ENCODE measurements at regions not wholly inside any gene's neighbourhood (a gene's known extent, or its start where the extent isn't known, plus 50 kb on each side); places are given as distances from the start of the nearest gene placed in this dataset.
A peak's percentile ranks its signal among the peaks of the same experiment; 100 is the strongest.

DNA sequence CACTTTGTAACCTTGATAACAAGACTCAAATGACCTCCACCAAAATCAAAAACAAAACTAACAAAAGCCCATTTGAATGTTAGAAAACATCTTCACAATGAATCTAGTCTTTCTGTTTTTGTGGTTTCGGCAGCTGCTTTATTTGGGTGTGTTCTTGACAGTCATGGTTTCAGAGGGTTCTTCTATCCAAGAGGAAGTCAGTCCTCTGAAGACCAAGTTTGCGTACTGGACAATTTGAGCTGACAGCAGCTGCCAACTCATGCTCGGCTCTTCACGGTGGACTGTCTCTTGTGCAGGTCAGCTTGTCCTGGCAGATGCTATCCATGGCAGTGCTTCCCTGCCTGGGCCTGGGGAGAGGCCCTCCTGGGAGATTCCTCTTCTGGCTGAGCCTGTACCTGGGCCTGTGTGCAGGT is 91.0 kb downstream of the TMEM17 start:
- ATAC-seq (peak in 1 of 4 donors; percentile 16), DNase-seq (peak in 1 of 5 donors; percentile 40)
- Histone ChIP-seq H3K9me3 (peaks cover 0 to 12% (median 0%) of the 10 kb centered on the region in 12 donors), H3K36me3 (no peaks in the 10 kb centered on the region), H3K4me3 (no peak overlapping the region), H3K27ac (no peak overlapping the region), H3K27me3 (no peaks in the 10 kb centered on the region), H3K4me1 (peaks cover 5 to 26% (median 19%) of the 10 kb centered on the region in 12 donors)
- TF ChIP-seq, protein P1, sequence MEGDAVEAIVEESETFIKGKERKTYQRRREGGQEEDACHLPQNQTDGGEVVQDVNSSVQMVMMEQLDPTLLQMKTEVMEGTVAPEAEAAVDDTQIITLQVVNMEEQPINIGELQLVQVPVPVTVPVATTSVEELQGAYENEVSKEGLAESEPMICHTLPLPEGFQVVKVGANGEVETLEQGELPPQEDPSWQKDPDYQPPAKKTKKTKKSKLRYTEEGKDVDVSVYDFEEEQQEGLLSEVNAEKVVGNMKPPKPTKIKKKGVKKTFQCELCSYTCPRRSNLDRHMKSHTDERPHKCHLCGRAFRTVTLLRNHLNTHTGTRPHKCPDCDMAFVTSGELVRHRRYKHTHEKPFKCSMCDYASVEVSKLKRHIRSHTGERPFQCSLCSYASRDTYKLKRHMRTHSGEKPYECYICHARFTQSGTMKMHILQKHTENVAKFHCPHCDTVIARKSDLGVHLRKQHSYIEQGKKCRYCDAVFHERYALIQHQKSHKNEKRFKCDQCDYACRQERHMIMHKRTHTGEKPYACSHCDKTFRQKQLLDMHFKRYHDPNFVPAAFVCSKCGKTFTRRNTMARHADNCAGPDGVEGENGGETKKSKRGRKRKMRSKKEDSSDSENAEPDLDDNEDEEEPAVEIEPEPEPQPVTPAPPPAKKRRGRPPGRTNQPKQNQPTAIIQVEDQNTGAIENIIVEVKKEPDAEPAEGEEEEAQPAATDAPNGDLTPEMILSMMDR (IDR thresholded peaks at IDR 0.05) = no peak
- no peak for TF ChIP-seq POLR2A (IDR thresholded peaks at IDR 0.05)
- 35 to 62% (median 54%) methylated on average over 4 of the region's 4 CpGs for WGBS, 4 donors
- intact Hi-C loops (cut with DNase I) = loop anchor here in 2 of 10 donors (10.0 kb wide), 2 partner anchors 220 to 300 kb away; partner anchors contain the start of gene B3GNT2 (in 1 of the 2)

DNA sequence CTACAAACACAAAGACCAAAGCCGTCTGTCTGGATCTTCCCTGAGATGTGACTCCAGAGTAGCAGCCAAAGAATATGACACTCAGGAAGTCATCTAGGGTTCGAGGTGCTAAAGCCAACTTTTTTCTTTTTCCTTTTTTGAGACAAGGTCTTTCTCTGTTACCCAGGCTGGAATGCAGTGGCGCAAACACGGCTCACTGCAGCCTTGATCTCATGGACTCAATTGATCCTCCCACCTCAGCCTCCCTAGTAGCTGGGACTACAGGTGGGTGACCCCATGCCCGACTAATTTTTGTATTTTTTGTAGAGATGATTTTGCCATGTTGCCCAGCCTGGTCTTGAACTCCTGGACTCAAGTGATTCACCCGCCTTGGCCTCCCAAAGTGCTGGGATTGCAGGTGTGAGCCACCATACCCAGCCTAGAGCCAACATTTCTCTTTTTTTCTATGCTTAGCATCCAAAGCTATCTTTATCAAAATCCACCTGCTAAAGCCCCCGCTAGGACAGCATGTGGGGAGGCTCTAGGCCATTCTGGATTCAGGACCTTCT is 92.8 kb downstream of the TMEM17 start:
- intact Hi-C loops (cut with DNase I) = loop anchor here in 8 of 10 donors (2.0 to 10.0 kb wide), 10 partner anchors 116 to 496 kb away; partner anchors contain the start of gene B3GNT2 (in 3 of the 8)
- 85 to 92% (median 89%) methylated on average over 7 of the region's 7 CpGs for WGBS, 4 donors
- DNase-seq (no peak), ATAC-seq (no peak)
- no peaks in the 10 kb centered on the region for H3K36me3 ChIP-seq
- H3K27me3 ChIP-seq = no peaks in the 10 kb centered on the region
- H3K9me3 ChIP-seq = no peaks in the 10 kb centered on the region
- peaks cover 5 to 37% (median 32%) of the 10 kb centered on the region in 12 donors for H3K4me1 ChIP-seq
- H3K4me3 ChIP-seq = no peak overlapping the region
- no peak overlapping the region for H3K27ac ChIP-seq
- no peak for TF ChIP-seq POLR2A (IDR thresholded peaks at IDR 0.05)
- TF ChIP-seq, protein P1 (IDR thresholded peaks at IDR 0.05) = no peak

DNA sequence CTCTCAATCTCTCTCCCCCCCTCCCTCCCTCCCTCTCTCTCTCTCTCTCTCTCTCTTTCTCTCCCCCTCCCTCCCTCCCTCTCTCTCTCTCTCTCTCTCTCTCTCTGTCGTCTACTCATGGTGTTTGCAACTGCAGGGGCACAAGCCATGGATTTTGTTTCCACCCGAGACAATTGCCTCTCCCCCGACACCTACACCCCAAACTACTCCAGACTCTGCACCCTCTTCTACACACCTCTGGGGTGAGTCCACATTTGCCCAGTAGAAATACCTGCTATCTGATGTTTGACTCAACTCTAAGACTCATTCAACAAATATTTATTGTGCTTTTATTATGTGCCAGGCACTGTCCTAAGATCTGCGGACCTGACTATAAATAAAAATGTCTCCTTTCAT is 93.7 kb downstream of the TMEM17 start:
- no peak overlapping the region for H3K27ac ChIP-seq
- no peak for TF ChIP-seq POLR2A (IDR thresholded peaks at IDR 0.05)
- TF ChIP-seq, protein P1 (IDR thresholded peaks at IDR 0.05) = peak in 1 of 12 donors; percentile 26
- H3K27me3 ChIP-seq = no peaks in the 10 kb centered on the region
- ATAC-seq (peak in 1 of 4 donors; percentile 7), DNase-seq (no peak)
- H3K36me3 ChIP-seq = no peaks in the 10 kb centered on the region
- no peak overlapping the region for H3K4me3 ChIP-seq
- intact Hi-C loops (cut with DNase I) = loop anchor here in 9 of 10 donors (1.0 to 10.0 kb wide), 13 partner anchors 115 to 496 kb away; partner anchors contain the start of gene B3GNT2 (in 3 of the 9)
- no peaks in the 10 kb centered on the region for H3K9me3 ChIP-seq
- WGBS, 4 donors = 38 to 50% (median 44%) methylated on average over 4 of the region's 4 CpGs
- H3K4me1 ChIP-seq = peaks cover 5 to 44% (median 34%) of the 10 kb centered on the region in 12 donors

DNA sequence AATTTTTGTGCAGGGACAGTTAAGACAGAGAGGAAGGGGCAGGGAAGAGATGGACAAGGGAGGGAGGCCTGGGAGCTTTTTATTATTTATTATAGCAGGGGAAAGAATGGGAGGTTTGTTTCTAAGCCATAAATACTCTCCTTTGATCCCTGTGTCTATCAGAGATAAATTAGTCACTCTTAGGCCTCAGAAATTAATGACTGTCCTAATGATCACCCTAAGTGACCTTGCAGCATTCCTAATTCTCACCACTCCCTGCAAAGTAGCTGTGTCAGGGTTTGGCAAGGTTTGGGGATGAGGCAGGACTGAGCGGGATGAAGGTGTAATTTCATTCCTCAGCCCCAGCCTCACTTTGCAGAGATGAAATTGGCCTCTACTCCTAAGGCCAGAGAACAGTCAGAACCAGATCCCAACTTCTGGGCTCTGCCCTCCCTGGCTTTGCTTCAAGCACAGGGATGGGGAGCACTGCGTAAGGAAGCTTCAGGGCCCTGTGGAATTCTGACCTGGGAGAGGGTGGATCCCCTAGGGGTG is 95.0 kb downstream of the TMEM17 start:
- WGBS, 4 donors = 44 to 65% (median 60%) methylated on average over 2 of the region's 2 CpGs
- Histone ChIP-seq H3K9me3 (no peaks in the 10 kb centered on the region), H3K4me1 (peaks cover 5 to 44% (median 34%) of the 10 kb centered on the region in 12 donors), H3K36me3 (no peaks in the 10 kb centered on the region), H3K27me3 (no peaks in the 10 kb centered on the region), H3K27ac (peak overlapping the region; percentile 35 to 91 (median 82)), H3K4me3 (no peak overlapping the region)
- DNase-seq (no peak), ATAC-seq (no peak)
- TF ChIP-seq, protein P1 (IDR thresholded peaks at IDR 0.05) = no peak
- TF ChIP-seq POLR2A (IDR thresholded peaks at IDR 0.05) = no peak
- intact Hi-C loops (cut with DNase I) = loop anchor here (1.0 to 10.0 kb wide), 14 partner anchors 114 to 494 kb away; partner anchors contain the start of gene B3GNT2 (in 5 of the 10)
